Endothelial cell of umbilical vein (primary cell): ENCODE measurements at regions not wholly inside any gene's neighbourhood (a gene's known extent, or its start where the extent isn't known, plus 50 kb on each side); places are given as distances from the start of the nearest gene placed in this dataset.

Experiments
- BruUV-seq: library from RNA; stranded (reverse); fragments of 400-500 nt; replicated peaks from 2 replicates; lab custom pipeline; 2021; lab: Mats Ljungman, UMichigan
- CTCF ChIA-PET: fragments of 300-600, 350-600 bp; sonication (Branson Sonifier 250); formaldehyde crosslinking; loops from one replicate; lab custom pipeline; 2021; ENCODE audit warnings: antibody characterized with exemption, inconsistent platforms; lab: Charles Lee
- POLR2A ChIA-PET: fragments of 300-600, 350-600 bp; sonication (Branson Sonifier 250); formaldehyde crosslinking; loops from one replicate; lab custom pipeline; 2021; ENCODE audit warnings: antibody characterized with exemption, inconsistent platforms; lab: Charles Lee
- DNase-seq: peaks from one replicate; pipeline ENCODE4 v3.0.0-alpha.2; 2011; ENCODE audit warnings: low read depth, low spot score
- FAIRE-seq: peaks from 2 replicates; lab custom pipeline; 2011; peaks lifted over from hg19 to GRCh38; lab: Jason Lieb, UNC
- H2AFZ ChIP-seq: 2 replicates; pipeline ENCODE4 v1.6.0; 2012; ENCODE audit warnings: low read depth, low read length, control low read depth, inconsistent platforms
- H3K27ac ChIP-seq: 2 replicates; pipeline ENCODE4 v1.5.1; 2011; ENCODE audit warnings: low read depth, mild to moderate bottlenecking, control low read depth, low read length, moderate library complexity; ENCODE audit not compliant: insufficient read depth
- H3K27me3 ChIP-seq, 2 experiments: 2 replicates each; pipeline versions ENCODE4 v1.6.0 to v1.6.1; 2011; ENCODE audit warnings: low read length in 2 of 2, mixed read lengths in 1 of 2; ENCODE audit not compliant: control insufficient read depth in 2 of 2, insufficient read depth in 2 of 2
- H3K36me3 ChIP-seq, 2 experiments: 2 replicates in 1 of 2; 3 replicates in 1 of 2; pipeline ENCODE4 v1.5.1; 2011; ENCODE audit warnings: low read length in 2 of 2, mild to moderate bottlenecking in 1 of 2, moderate library complexity in 1 of 2; ENCODE audit not compliant: control insufficient read depth in 2 of 2, insufficient read depth in 2 of 2; ENCODE audit errors: extremely low read depth in 1 of 2
- H3K4me1 ChIP-seq: 3 replicates; pipeline ENCODE4 v1.5.1; 2011; ENCODE audit warnings: mild to moderate bottlenecking, low read length; ENCODE audit not compliant: control insufficient read depth, insufficient read depth; ENCODE audit errors: extremely low read depth
- H3K4me2 ChIP-seq: 2 replicates; pipeline ENCODE4 v1.6.1; 2011; ENCODE audit warnings: low read length, control low read depth, mixed read lengths; ENCODE audit not compliant: insufficient read depth
- H3K4me3 ChIP-seq, 3 experiments: fragments of 200-600 bp in 1 of 3; sonication (generic), shearing (Covaris generic) in 1 of 3; replicated peaks in 1 of 3; 2 replicates each; pipeline ENCODE4 v1.5.1; 2011 to 2016; ENCODE audit warnings: control low read depth in 3 of 3, low read length in 3 of 3, mild to moderate bottlenecking in 2 of 3, inconsistent platforms in 1 of 3, low read depth in 1 of 3, moderate library complexity in 1 of 3; ENCODE audit not compliant: insufficient read depth in 1 of 3
- H3K79me2 ChIP-seq: 2 replicates; pipeline ENCODE4 v1.6.0; 2012; ENCODE audit warnings: low read length, inconsistent platforms; ENCODE audit not compliant: control insufficient read depth, insufficient read depth
- H3K9ac ChIP-seq: replicated peaks from 2 replicates; pipeline ENCODE3; 2011; ENCODE audit warnings: low read length, control low read depth; ENCODE audit not compliant: insufficient read depth; ENCODE audit errors: extremely low read depth
- H3K9me1 ChIP-seq: replicated peaks from 3 replicates; pipeline ENCODE4 v1.6.0; 2011; ENCODE audit warnings: mild to moderate bottlenecking, low read length; ENCODE audit not compliant: control insufficient read depth, insufficient read depth; ENCODE audit errors: extremely low read depth
- H3K9me3 ChIP-seq: replicated peaks from 2 replicates; pipeline ENCODE4 v1.5.1; 2012; ENCODE audit warnings: low read length, inconsistent platforms; ENCODE audit not compliant: control insufficient read depth, insufficient read depth
- H4K20me1 ChIP-seq: replicated peaks from 2 replicates; pipeline ENCODE3; 2011; ENCODE audit warnings: mild to moderate bottlenecking, low read length; ENCODE audit not compliant: control insufficient read depth, insufficient read depth; ENCODE audit errors: extremely low read depth
- CTCF ChIP-seq, 2 donors: IDR thresholded peaks; 1 replicate in 1 of 2; 2 replicates in 1 of 2; pipeline ENCODE4 v1.5.1; 2011; ENCODE audit warnings: low read length in 2 of 2, mild to moderate bottlenecking in 2 of 2, moderate library complexity in 2 of 2, control low read depth in 1 of 2, inconsistent platforms in 1 of 2, low read depth in 1 of 2; ENCODE audit not compliant: insufficient read depth in 1 of 2; ENCODE audit errors: extremely low read depth in 1 of 2
- EZH2 ChIP-seq: IDR thresholded peaks from 2 replicates; pipeline ENCODE4 v1.6.1; 2012; ENCODE audit warnings: borderline replicate concordance, low read depth, mild to moderate bottlenecking, moderate library complexity, low read length, inconsistent platforms; ENCODE audit not compliant: severe bottlenecking
- FOS ChIP-seq: IDR thresholded peaks from 2 replicates; pipeline ENCODE4 v1.6.1; 2011; ENCODE audit warnings: mild to moderate bottlenecking, low read length, moderate library complexity, borderline replicate concordance; ENCODE audit not compliant: insufficient read depth
- GATA2 ChIP-seq: IDR thresholded peaks from 2 replicates; pipeline ENCODE4 v1.7.0; 2011; ENCODE audit warnings: low read depth, mild to moderate bottlenecking, moderate library complexity, mixed read lengths, low read length; ENCODE audit not compliant: insufficient read length, insufficient read depth
- JUN ChIP-seq: IDR thresholded peaks from 2 replicates; pipeline ENCODE4 v1.6.1; 2011; ENCODE audit warnings: borderline replicate concordance, low read depth; ENCODE audit not compliant: insufficient read length, insufficient read depth
- MAX ChIP-seq: IDR thresholded peaks from 2 replicates; pipeline ENCODE4 v1.6.1; 2011; ENCODE audit not compliant: insufficient read depth, insufficient read length
- MYC ChIP-seq: IDR thresholded peaks from one replicate; pipeline ENCODE4 v1.6.1; 2011; ENCODE audit warnings: mild to moderate bottlenecking, low read depth, low read length
- POLR2A ChIP-seq: IDR thresholded peaks from 2 replicates; pipeline ENCODE4 v1.6.1; 2012; ENCODE audit warnings: low read depth, mild to moderate bottlenecking, control low read depth, low read length
- POLR2AphosphoS5 ChIP-seq: IDR thresholded peaks from 2 replicates; pipeline ENCODE4 v1.6.1; 2012; ENCODE audit warnings: low read depth, mild to moderate bottlenecking, control low read depth, low read length, moderate library complexity; ENCODE audit not compliant: insufficient read depth
- dilution Hi-C: fragments of 300-500 bp; cut with MboI; formaldehyde crosslinking; loops from one replicate; pipeline ENCODE4 v1.15.0; 2019; ENCODE audit warnings: low sequenced_read_pairs; ENCODE audit not compliant: extremely low pct_ligation_motif_present
- intact Hi-C: fragments of 100-400 bp; cut with micrococcal nuclease; formaldehyde crosslinking; loops from one replicate; pipeline ENCODE4 v1.10.0; 2022

- no TSS peak for BruUV-seq
- H3K36me3 ChIP-seq, result no peaks in the 10 kb centered on the region
- TF ChIP-seq FOS (no peak), GATA2 (no peak), EZH2 (no peak), POLR2AphosphoS5 (no peak), MAX (no peak), POLR2A (no peak), JUN (no peak), MYC (no peak), CTCF (IDR thresholded peaks at IDR 0.05; ENCODE audit: extremely low read depth in 1 of 2, insufficient read depth in 1 of 2, low read depth in 1 of 2, low read length in 2 of 2) (no peak)
- H3K9me3 ChIP-seq, result no peaks in the 10 kb centered on the region
- no peak overlapping the region for H2AFZ ChIP-seq
- no peak for DNase-seq
- dilution Hi-C loops, result no loop called here
- ChIA-PET CTCF (no interaction called here), POLR2A (no interaction called here)
- H3K79me2 ChIP-seq, result no peaks in the 10 kb centered on the region
- no peaks in the 10 kb centered on the region for H3K4me1 ChIP-seq
- H3K9ac ChIP-seq, result no peak overlapping the region
- no peaks in the 10 kb centered on the region for H4K20me1 ChIP-seq
- intact Hi-C loops, result no loop called here
- H3K27ac ChIP-seq, result no peak overlapping the region
- H3K9me1 ChIP-seq, result no peaks in the 10 kb centered on the region
- H3K4me2 ChIP-seq, result no peak overlapping the region
- no peak for FAIRE-seq
- H3K4me3 ChIP-seq, result no peak overlapping the region
- no peaks in the 10 kb centered on the region for H3K27me3 ChIP-seq
These were observed 274.7 kb downstream of the GLUD2 start for GRCh38 chrX:121322159-121322558.
